K562 (cell line): ENCODE measurements at regions not wholly inside any gene's neighbourhood (a gene's known extent, or its start where the extent isn't known, plus 50 kb on each side); places are given as distances from the start of the nearest gene placed in this dataset.

Source experiments
- ATAC-seq: fragments of 200-7000 bp; cut with Tn5 transposase; 3 replicates; pipeline ENCODE4 v1.9.1; 2020; ENCODE audit warnings: moderate library complexity
- BruUV-seq: library from RNA; stranded (reverse); fragments of 400-500 nt; replicated peaks from 2 replicates; lab custom pipeline; 2021; lab: Mats Ljungman, UMichigan
- CTCF ChIA-PET: fragments of 300-600 bp; formaldehyde crosslinking; extraction: SDS; loops from one replicate; lab custom pipeline; 2021; ENCODE audit warnings: low intra/inter-chr PET ratio; lab: Yijun Ruan, JAX
- POLR2A ChIA-PET: fragments of 300-600, 350-650 bp; sonication (Branson Sonifier 250); formaldehyde crosslinking; extraction: SDS; loops from one replicate; lab custom pipeline; 2021; ENCODE audit warnings: antibody characterized with exemption, inconsistent platforms; lab: Yijun Ruan, JAX
- DNase-seq, 4 experiments: peaks; one replicate each; pipeline versions ENCODE4 v3.0.0 to v3.0.0-alpha.2; 2011 to 2018; ENCODE audit warnings: low spot score in 3 of 4, mixed read lengths in 3 of 4; ENCODE audit errors: extremely low read depth in 1 of 4
- FAIRE-seq: peaks from 2 replicates; lab custom pipeline; 2011; peaks lifted over from hg19 to GRCh38; lab: Jason Lieb, UNC
- H2AFZ ChIP-seq: 2 replicates; pipeline ENCODE4 v1.6.0; 2011; ENCODE audit warnings: low read depth, low read length, control low read depth, inconsistent platforms
- H3K27ac ChIP-seq: fragments of 200-600 bp; 3 replicates; pipeline ENCODE4 v1.8.0; 2011; ENCODE audit warnings: low read depth, mild to moderate bottlenecking, control low read depth, inconsistent platforms, low read length, moderate library complexity, mixed read lengths; ENCODE audit errors: extremely low read depth
- H3K27me3 ChIP-seq, 2 experiments: fragments of 300-600 bp in 1 of 2; 2 replicates in 1 of 2; 3 replicates in 1 of 2; pipeline versions ENCODE4 v1.6.0 to v1.8.0; 2011; ENCODE audit warnings: inconsistent platforms in 2 of 2, low read length in 2 of 2, mild to moderate bottlenecking in 1 of 2, mixed read lengths in 1 of 2, moderate library complexity in 1 of 2; ENCODE audit not compliant: control insufficient read depth in 2 of 2, insufficient read depth in 2 of 2
- H3K36me3 ChIP-seq: fragments of 300-600 bp; 3 replicates; pipeline ENCODE4 v1.8.0; 2011; ENCODE audit warnings: mild to moderate bottlenecking, low read length, inconsistent platforms; ENCODE audit not compliant: control insufficient read depth, insufficient read depth
- H3K4me1 ChIP-seq, 2 experiments: fragments of 200-600 bp in 1 of 2; replicated peaks in 1 of 2; 2 replicates in 1 of 2; 3 replicates in 1 of 2; pipeline versions ENCODE4 v1.5.1 to v1.8.0; 2011; ENCODE audit warnings: inconsistent platforms in 2 of 2, low read length in 2 of 2, mild to moderate bottlenecking in 1 of 2, mixed read lengths in 1 of 2, moderate library complexity in 1 of 2; ENCODE audit not compliant: control insufficient read depth in 2 of 2, insufficient read depth in 2 of 2
- H3K4me2 ChIP-seq: 2 replicates; pipeline ENCODE4 v1.6.1; 2011; ENCODE audit warnings: low read length, control low read depth, inconsistent platforms, mixed read lengths; ENCODE audit not compliant: insufficient read depth
- H3K4me3 ChIP-seq: fragments of 200-600 bp; sonication (generic), shearing (Covaris generic); 2 replicates; pipeline ENCODE4 v1.5.1; 2016; ENCODE audit warnings: control low read depth, inconsistent platforms
- H3K79me2 ChIP-seq: fragments of 200-600 bp; 3 replicates; pipeline ENCODE4 v1.8.0; 2011; ENCODE audit warnings: low read length, inconsistent platforms; ENCODE audit not compliant: control insufficient read depth, insufficient read depth
- H3K9ac ChIP-seq, 2 experiments: 2 replicates each; pipeline versions ENCODE4 v1.6.0 to v1.6.1; 2011; ENCODE audit warnings: low read depth in 2 of 2, low read length in 2 of 2, control low read depth in 1 of 2, inconsistent platforms in 1 of 2, mild to moderate bottlenecking in 1 of 2, mixed read lengths in 1 of 2; ENCODE audit not compliant: insufficient read depth in 1 of 2
- H3K9me1 ChIP-seq: one replicate; pipeline ENCODE4 v1.6.0; 2011; ENCODE audit warnings: inconsistent platforms, mild to moderate bottlenecking, low read length, moderate library complexity; ENCODE audit not compliant: control insufficient read depth, insufficient read depth
- H3K9me3 ChIP-seq: replicated peaks from 2 replicates; pipeline ENCODE4 v1.5.1; 2011; ENCODE audit warnings: low read depth, low read length, inconsistent platforms; ENCODE audit not compliant: control insufficient read depth, insufficient read depth
- H4K20me1 ChIP-seq: replicated peaks from 2 replicates; pipeline ENCODE4 v1.6.1; 2011; ENCODE audit warnings: low read length, inconsistent platforms, mixed read lengths; ENCODE audit not compliant: control insufficient read depth, insufficient read depth
- BRCA1 ChIP-seq, 2 experiments: fragments of 450-650 bp in 1 of 2; sonication (generic) in 1 of 2; formaldehyde crosslinking in 1 of 2; IDR thresholded peaks; 2 replicates each; pipeline versions ENCODE4 v1.5.0 to v1.6.1; 2017 to 2020; ENCODE audit warnings: mild to moderate bottlenecking in 1 of 2, missing genetic modification reagents in 1 of 2
- CREBBP ChIP-seq: IDR thresholded peaks from one replicate; pipeline ENCODE4 v1.6.1; 2012; ENCODE audit warnings: low read depth, mild to moderate bottlenecking, control low read depth, inconsistent platforms, low read length
- MAFF ChIP-seq: IDR thresholded peaks from 2 replicates; pipeline ENCODE4 v1.6.1; 2012; ENCODE audit warnings: low read length, improper control_type of control experiment
- MAFK ChIP-seq: IDR thresholded peaks from 2 replicates; pipeline ENCODE4 v1.6.1; 2011; ENCODE audit warnings: low read length, improper control_type of control experiment
- MCM7 ChIP-seq, 2 experiments: fragments of 450-650 bp; IDR thresholded peaks; 2 replicates each; pipeline ENCODE4 v1.6.1; 2016 to 2018
- NFIX ChIP-seq: fragments of 250-450 bp; sonication (Bioruptor Pico); IDR thresholded peaks from 2 replicates; pipeline ENCODE4 v1.4.0; 2020; ENCODE audit warnings: low read depth, mild to moderate bottlenecking, moderate library complexity
- NFYB ChIP-seq: IDR thresholded peaks from 2 replicates; pipeline ENCODE4 v1.6.1; 2011; ENCODE audit warnings: mild to moderate bottlenecking, moderate library complexity; ENCODE audit not compliant: insufficient read length; ENCODE audit errors: extremely low read depth
- POLR2A ChIP-seq: fragments of 450-650 bp; conservative IDR thresholded peaks from 2 replicates; pipeline ENCODE4 v1.6.1; 2016
- PTBP1 ChIP-seq: fragments of 200-400 bp; formaldehyde crosslinking; IDR thresholded peaks from 2 replicates; pipeline ENCODE4 v1.6.1; 2017; ENCODE audit warnings: low read depth, low read length
- SAFB2 ChIP-seq: fragments of 200-400 bp; formaldehyde crosslinking; IDR thresholded peaks from 2 replicates; pipeline ENCODE4 v1.6.1; 2018; ENCODE audit warnings: borderline replicate concordance, low read length, low read depth, moderate library complexity; ENCODE audit not compliant: severe bottlenecking
- ZNF263 ChIP-seq: sonication (generic); formaldehyde crosslinking; IDR thresholded peaks from 2 replicates; pipeline ENCODE4 v1.8.0; 2022; ENCODE audit warnings: mild to moderate bottlenecking, missing genetic modification reagents, borderline replicate concordance
- ZNF316 ChIP-seq: fragments of 450-650 bp; IDR thresholded peaks from 2 replicates; pipeline ENCODE4 v1.6.1; 2016
- ZNF354B ChIP-seq: fragments of 250-450 bp; sonication (Bioruptor Pico); IDR thresholded peaks from 2 replicates; pipeline ENCODE4 v1.4.0; 2020
- whole genome bisulfite sequencing: fragments of 100-300 bp; shearing (Covaris generic); methylation state at CpG from one replicate; pipeline ENCODE4 v1.1.6; 2016; ENCODE audit warnings: low coverage, mixed read lengths; ENCODE audit not compliant: insufficient coverage; ENCODE audit errors: missing lambda C conversion rate; 5-methylcytosine and 5-hydroxymethylcytosine counted together
- in situ Hi-C: fragments of 300-500 bp; cut with MboI; formaldehyde crosslinking; loops from 4 replicates; pipeline ENCODE4 v1.15.0; 2018; ENCODE audit warnings: inconsistent platforms, mixed read lengths
- intact Hi-C: fragments of 100-400 bp; cut with micrococcal nuclease; formaldehyde crosslinking; loops from 2 replicates; pipeline ENCODE4 v1.14.2; 2022

GRCh38 chr6:23731609-23732008 is 394.4 kb upstream of the NRSN1 start:
- 0% methylated on average over 4 of the region's 4 CpGs for WGBS
- no peaks in the 10 kb centered on the region for H3K27me3 ChIP-seq
- no peaks in the 10 kb centered on the region for H3K4me1 ChIP-seq
- BruUV-seq: no TSS peak
- no peaks in the 10 kb centered on the region for H4K20me1 ChIP-seq
- in situ Hi-C loops (no loop called here), intact Hi-C loops (no loop called here)
- no peaks in the 10 kb centered on the region for H3K9me1 ChIP-seq
- no peak overlapping the region for H2AFZ ChIP-seq
- no peaks in the 10 kb centered on the region for H3K79me2 ChIP-seq
- no peak overlapping the region for H3K4me3 ChIP-seq
- H3K9me3 ChIP-seq: no peaks in the 10 kb centered on the region
- no peak overlapping the region for H3K9ac ChIP-seq
- H3K4me2 ChIP-seq: no peak overlapping the region
- ChIA-PET CTCF (no interaction called here), POLR2A (no interaction called here)
- ATAC-seq (no peak), DNase-seq (no peak), FAIRE-seq (no peak)
- no peak overlapping the region for H3K27ac ChIP-seq
- TF ChIP-seq MAFF (0 out of 2 replicates have a peak, but pooled peaks have one; percentile 12), ZNF316 (peak; percentile 40; the same call in 1 of the 2 replicates), BRCA1 (IDR thresholded peaks at IDR 0.05) (no peak), BRCA1 (CRISPR knock-in tag; IDR thresholded peaks at IDR 0.05) (no peak), SAFB2 (no peak), POLR2A (no peak), CREBBP (no peak), ZNF354B (no peak), PTBP1 (no peak), MCM7 (IDR thresholded peaks at IDR 0.05) (no peak), ZNF263 (CRISPR knock-in tag) (no peak), NFYB (no peak), MAFK (0 out of 2 replicates have a peak, but pooled peaks have one; percentile 8), NFIX (CRISPR knock-in tag) (no peak)
- TF ChIP-seq, all 486 proteins: peak for 3
- H3K36me3 ChIP-seq: no peaks in the 10 kb centered on the region
